ENCODE measurements at regions not wholly inside any gene's neighbourhood (a gene's known extent, or its start where the extent isn't known, plus 50 kb on each side); places are given as distances from the start of the nearest gene placed in this dataset.

- no peak for DNase-seq
- WGBS (ENCODE audit: low lambda C conversion rate), result 29% methylated on average over 2 of the region's 2 CpGs
- TF ChIP-seq RAD21 (IDR thresholded peaks at IDR 0.05; ENCODE audit: low read length) (no peak), GATA2 (CRISPR knock-in tag; IDR thresholded peaks at IDR 0.05) (no peak), MEF2A (IDR thresholded peaks at IDR 0.05; ENCODE audit: borderline replicate concordance, low read depth) (no peak), TAF1 (IDR thresholded peaks at IDR 0.05; ENCODE audit: borderline replicate concordance, low read depth, low read length) (no peak), CHD2 (IDR thresholded peaks at IDR 0.05; ENCODE audit: low read length, partially characterized antibody) (no peak), POLR2AphosphoS5 (IDR thresholded peaks at IDR 0.05; ENCODE audit: low read depth, low read length) (no peak), MAX (IDR thresholded peaks at IDR 0.05; ENCODE audit: low read depth) (no peak), FOXJ3 (CRISPR knock-in tag; IDR thresholded peaks at IDR 0.05) (no peak)
- TF ChIP-seq, protein P1, sequence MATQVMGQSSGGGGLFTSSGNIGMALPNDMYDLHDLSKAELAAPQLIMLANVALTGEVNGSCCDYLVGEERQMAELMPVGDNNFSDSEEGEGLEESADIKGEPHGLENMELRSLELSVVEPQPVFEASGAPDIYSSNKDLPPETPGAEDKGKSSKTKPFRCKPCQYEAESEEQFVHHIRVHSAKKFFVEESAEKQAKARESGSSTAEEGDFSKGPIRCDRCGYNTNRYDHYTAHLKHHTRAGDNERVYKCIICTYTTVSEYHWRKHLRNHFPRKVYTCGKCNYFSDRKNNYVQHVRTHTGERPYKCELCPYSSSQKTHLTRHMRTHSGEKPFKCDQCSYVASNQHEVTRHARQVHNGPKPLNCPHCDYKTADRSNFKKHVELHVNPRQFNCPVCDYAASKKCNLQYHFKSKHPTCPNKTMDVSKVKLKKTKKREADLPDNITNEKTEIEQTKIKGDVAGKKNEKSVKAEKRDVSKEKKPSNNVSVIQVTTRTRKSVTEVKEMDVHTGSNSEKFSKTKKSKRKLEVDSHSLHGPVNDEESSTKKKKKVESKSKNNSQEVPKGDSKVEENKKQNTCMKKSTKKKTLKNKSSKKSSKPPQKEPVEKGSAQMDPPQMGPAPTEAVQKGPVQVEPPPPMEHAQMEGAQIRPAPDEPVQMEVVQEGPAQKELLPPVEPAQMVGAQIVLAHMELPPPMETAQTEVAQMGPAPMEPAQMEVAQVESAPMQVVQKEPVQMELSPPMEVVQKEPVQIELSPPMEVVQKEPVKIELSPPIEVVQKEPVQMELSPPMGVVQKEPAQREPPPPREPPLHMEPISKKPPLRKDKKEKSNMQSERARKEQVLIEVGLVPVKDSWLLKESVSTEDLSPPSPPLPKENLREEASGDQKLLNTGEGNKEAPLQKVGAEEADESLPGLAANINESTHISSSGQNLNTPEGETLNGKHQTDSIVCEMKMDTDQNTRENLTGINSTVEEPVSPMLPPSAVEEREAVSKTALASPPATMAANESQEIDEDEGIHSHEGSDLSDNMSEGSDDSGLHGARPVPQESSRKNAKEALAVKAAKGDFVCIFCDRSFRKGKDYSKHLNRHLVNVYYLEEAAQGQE (IDR thresholded peaks at IDR 0.05; ENCODE audit: low read depth, low read length), result no peak
- TF ChIP-seq, protein P2, sequence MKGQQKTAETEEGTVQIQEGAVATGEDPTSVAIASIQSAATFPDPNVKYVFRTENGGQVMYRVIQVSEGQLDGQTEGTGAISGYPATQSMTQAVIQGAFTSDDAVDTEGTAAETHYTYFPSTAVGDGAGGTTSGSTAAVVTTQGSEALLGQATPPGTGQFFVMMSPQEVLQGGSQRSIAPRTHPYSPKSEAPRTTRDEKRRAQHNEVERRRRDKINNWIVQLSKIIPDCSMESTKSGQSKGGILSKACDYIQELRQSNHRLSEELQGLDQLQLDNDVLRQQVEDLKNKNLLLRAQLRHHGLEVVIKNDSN (IDR thresholded peaks at IDR 0.05; ENCODE audit: borderline replicate concordance, low read depth), result no peak
- Histone ChIP-seq H3K27me3 (ENCODE audit: insufficient read depth) (no peaks in the 10 kb centered on the region), H3K9ac (no peak overlapping the region), H3K27ac (ENCODE audit: low read depth in 2 of 2, low read length in 1 of 2) (no peak overlapping the region), H3K4me2 (no peak overlapping the region), H3K4me1 (ENCODE audit: control insufficient read depth in 1 of 2, insufficient read depth in 2 of 2, low read depth in 1 of 2, low read length in 1 of 2) (no peaks in the 10 kb centered on the region), H4K20me1 (ENCODE audit: insufficient read depth) (no peaks in the 10 kb centered on the region), H2AFZ (ENCODE audit: low read depth) (no peak overlapping the region), H3K4me3 (ENCODE audit: low read depth in 2 of 2, low read length in 1 of 2) (no peak overlapping the region), H3F3A (replicated peaks; ENCODE audit: insufficient read depth) (no peaks in the 10 kb centered on the region), H3K36me3 (replicated peaks in 1 of 2; ENCODE audit: control insufficient read depth in 1 of 2, insufficient read depth in 2 of 2, low read length in 1 of 2) (no peaks in the 10 kb centered on the region), H3K79me2 (ENCODE audit: insufficient read depth) (no peaks in the 10 kb centered on the region), H3K9me2 (no peaks in the 10 kb centered on the region), H3K9me3 (no peaks in the 10 kb centered on the region)
- ChIA-PET POLR2A (no interaction called here), CTCF (interaction anchor here (1.4 kb wide), 1 partner anchor 207 kb away, joined by 3 read pairs; the partner anchor contains the start of gene HS3ST5)
These were observed 207.5 kb upstream of the HS3ST5 start for GRCh38 chr6:114550316-114550715.

GRCh38 chr6:114543696-114544095, 200.9 kb upstream of the HS3ST5 start:
- TF ChIP-seq NFIC (IDR thresholded peaks at IDR 0.05; ENCODE audit: borderline replicate concordance) (no peak), GATA2 (CRISPR knock-in tag; IDR thresholded peaks at IDR 0.05) (no peak), NRF1 (IDR thresholded peaks at IDR 0.05; ENCODE audit: low read depth, low read length) (no peak), MXI1 (IDR thresholded peaks at IDR 0.05; ENCODE audit: low read depth, low read length) (no peak), RCOR1 (IDR thresholded peaks at IDR 0.05; ENCODE audit: low read length) (no peak), EP300 (IDR thresholded peaks at IDR 0.05; ENCODE audit: borderline replicate concordance in 1 of 2, low read depth in 1 of 2, low read length in 1 of 2) (no peak)
- TF ChIP-seq, protein P3, sequence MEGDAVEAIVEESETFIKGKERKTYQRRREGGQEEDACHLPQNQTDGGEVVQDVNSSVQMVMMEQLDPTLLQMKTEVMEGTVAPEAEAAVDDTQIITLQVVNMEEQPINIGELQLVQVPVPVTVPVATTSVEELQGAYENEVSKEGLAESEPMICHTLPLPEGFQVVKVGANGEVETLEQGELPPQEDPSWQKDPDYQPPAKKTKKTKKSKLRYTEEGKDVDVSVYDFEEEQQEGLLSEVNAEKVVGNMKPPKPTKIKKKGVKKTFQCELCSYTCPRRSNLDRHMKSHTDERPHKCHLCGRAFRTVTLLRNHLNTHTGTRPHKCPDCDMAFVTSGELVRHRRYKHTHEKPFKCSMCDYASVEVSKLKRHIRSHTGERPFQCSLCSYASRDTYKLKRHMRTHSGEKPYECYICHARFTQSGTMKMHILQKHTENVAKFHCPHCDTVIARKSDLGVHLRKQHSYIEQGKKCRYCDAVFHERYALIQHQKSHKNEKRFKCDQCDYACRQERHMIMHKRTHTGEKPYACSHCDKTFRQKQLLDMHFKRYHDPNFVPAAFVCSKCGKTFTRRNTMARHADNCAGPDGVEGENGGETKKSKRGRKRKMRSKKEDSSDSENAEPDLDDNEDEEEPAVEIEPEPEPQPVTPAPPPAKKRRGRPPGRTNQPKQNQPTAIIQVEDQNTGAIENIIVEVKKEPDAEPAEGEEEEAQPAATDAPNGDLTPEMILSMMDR (IDR thresholded peaks at IDR 0.05), result no peak
- no peaks in the 10 kb centered on the region for H3K9me2 ChIP-seq
- no peak overlapping the region for H3K4me2 ChIP-seq
- no peaks in the 10 kb centered on the region for H3K79me2 ChIP-seq (ENCODE audit: insufficient read depth)
- no peak overlapping the region for H3K4me3 ChIP-seq (ENCODE audit: low read depth in 2 of 2, low read length in 1 of 2)
- H3K4me1 ChIP-seq (ENCODE audit: control insufficient read depth in 1 of 2, insufficient read depth in 2 of 2, low read depth in 1 of 2, low read length in 1 of 2), result no peaks in the 10 kb centered on the region
- H3K9ac ChIP-seq, result no peak overlapping the region
- no peak overlapping the region for H2AFZ ChIP-seq (ENCODE audit: low read depth)
- no peaks in the 10 kb centered on the region for H3K9me3 ChIP-seq
- CTCF ChIA-PET, result interaction anchor here (0.6 kb wide), 1 partner anchor 25 kb away, joined by 3 read pairs; no protein-coding TSS in a partner anchor
- no peaks in the 10 kb centered on the region for H4K20me1 ChIP-seq (ENCODE audit: insufficient read depth)
- H3K27me3 ChIP-seq (ENCODE audit: insufficient read depth), result no peaks in the 10 kb centered on the region
- H3K27ac ChIP-seq (ENCODE audit: low read depth in 2 of 2, low read length in 1 of 2), result no peak overlapping the region
- no peaks in the 10 kb centered on the region for H3F3A ChIP-seq (replicated peaks; ENCODE audit: insufficient read depth)
- no peaks in the 10 kb centered on the region for H3K36me3 ChIP-seq (replicated peaks in 1 of 2; ENCODE audit: control insufficient read depth in 1 of 2, insufficient read depth in 2 of 2, low read length in 1 of 2)
- POLR2A ChIA-PET, result no interaction called here
- DNase-seq, result no peak
- WGBS (ENCODE audit: low lambda C conversion rate), result 7% methylated on average over 2 of the region's 2 CpGs

Measured in SK-N-SH (cell line).